ENCODE measurements at regions not wholly inside any gene's neighbourhood (a gene's known extent, or its start where the extent isn't known, plus 50 kb on each side); places are given as distances from the start of the nearest gene placed in this dataset.
"Not testable (repeated sequence)": the region's sequence is repeated elsewhere in the genome, so short reads cannot be mapped to it uniquely, and the experiment has no call there.

GRCh38 chr10:38321393-38321792 lies 227.3 kb downstream of the ZNF37A start:
- H3K4me3 ChIP-seq (replicated peaks in 1 of 3; ENCODE audit: insufficient read depth in 1 of 3, low read depth in 1 of 3, low read length in 3 of 3); H3K27me3 ChIP-seq (ENCODE audit: control insufficient read depth in 2 of 2, insufficient read depth in 2 of 2, low read length in 2 of 2); dilution Hi-C loops (cut with MboI; ENCODE audit: extremely low pct_ligation_motif_present, low sequenced_read_pairs); POLR2A ChIA-PET; H2AFZ ChIP-seq (ENCODE audit: low read depth, low read length); H3K9me3 ChIP-seq (replicated peaks; ENCODE audit: control insufficient read depth, insufficient read depth, low read length); H4K20me1 ChIP-seq (replicated peaks; ENCODE audit: control insufficient read depth, extremely low read depth, insufficient read depth, low read length); intact Hi-C loops (cut with micrococcal nuclease); H3K79me2 ChIP-seq (ENCODE audit: control insufficient read depth, insufficient read depth, low read length); H3K4me2 ChIP-seq (ENCODE audit: insufficient read depth, low read length); H3K9ac ChIP-seq (replicated peaks; ENCODE audit: extremely low read depth, insufficient read depth, low read length); H3K36me3 ChIP-seq (ENCODE audit: control insufficient read depth in 2 of 2, extremely low read depth in 1 of 2, insufficient read depth in 2 of 2, low read length in 2 of 2); DNase-seq (ENCODE audit: low read depth, low spot score); BruUV-seq (replicated peaks); FAIRE-seq; H3K4me1 ChIP-seq (ENCODE audit: control insufficient read depth, extremely low read depth, insufficient read depth, low read length); CTCF ChIA-PET; H3K9me1 ChIP-seq (replicated peaks; ENCODE audit: control insufficient read depth, extremely low read depth, insufficient read depth, low read length); H3K27ac ChIP-seq (ENCODE audit: insufficient read depth, low read depth, low read length): not testable (repeated sequence)

GRCh38 chr10:38330306-38330705 lies 236.2 kb downstream of the ZNF37A start:
- H3K9ac ChIP-seq (replicated peaks; ENCODE audit: extremely low read depth, insufficient read depth, low read length); H2AFZ ChIP-seq (ENCODE audit: low read depth, low read length); H3K79me2 ChIP-seq (ENCODE audit: control insufficient read depth, insufficient read depth, low read length); H3K27me3 ChIP-seq (ENCODE audit: control insufficient read depth in 2 of 2, insufficient read depth in 2 of 2, low read length in 2 of 2); H3K4me3 ChIP-seq (replicated peaks in 1 of 3; ENCODE audit: insufficient read depth in 1 of 3, low read depth in 1 of 3, low read length in 3 of 3); FAIRE-seq; intact Hi-C loops (cut with micrococcal nuclease); POLR2A ChIA-PET; H4K20me1 ChIP-seq (replicated peaks; ENCODE audit: control insufficient read depth, extremely low read depth, insufficient read depth, low read length); dilution Hi-C loops (cut with MboI; ENCODE audit: extremely low pct_ligation_motif_present, low sequenced_read_pairs); BruUV-seq (replicated peaks); H3K27ac ChIP-seq (ENCODE audit: insufficient read depth, low read depth, low read length); H3K9me3 ChIP-seq (replicated peaks; ENCODE audit: control insufficient read depth, insufficient read depth, low read length); H3K4me2 ChIP-seq (ENCODE audit: insufficient read depth, low read length); H3K4me1 ChIP-seq (ENCODE audit: control insufficient read depth, extremely low read depth, insufficient read depth, low read length); CTCF ChIA-PET; H3K9me1 ChIP-seq (replicated peaks; ENCODE audit: control insufficient read depth, extremely low read depth, insufficient read depth, low read length); DNase-seq (ENCODE audit: low read depth, low spot score); H3K36me3 ChIP-seq (ENCODE audit: control insufficient read depth in 2 of 2, extremely low read depth in 1 of 2, insufficient read depth in 2 of 2, low read length in 2 of 2): not testable (repeated sequence)

- H3K9ac ChIP-seq (replicated peaks; ENCODE audit: extremely low read depth, insufficient read depth, low read length); DNase-seq (ENCODE audit: low read depth, low spot score); POLR2A ChIA-PET; H3K27ac ChIP-seq (ENCODE audit: insufficient read depth, low read depth, low read length); dilution Hi-C loops (cut with MboI; ENCODE audit: extremely low pct_ligation_motif_present, low sequenced_read_pairs); H3K36me3 ChIP-seq (ENCODE audit: control insufficient read depth in 2 of 2, extremely low read depth in 1 of 2, insufficient read depth in 2 of 2, low read length in 2 of 2); FAIRE-seq; H4K20me1 ChIP-seq (replicated peaks; ENCODE audit: control insufficient read depth, extremely low read depth, insufficient read depth, low read length); H3K27me3 ChIP-seq (ENCODE audit: control insufficient read depth in 2 of 2, insufficient read depth in 2 of 2, low read length in 2 of 2); H3K79me2 ChIP-seq (ENCODE audit: control insufficient read depth, insufficient read depth, low read length); intact Hi-C loops (cut with micrococcal nuclease); H3K4me2 ChIP-seq (ENCODE audit: insufficient read depth, low read length); H3K4me1 ChIP-seq (ENCODE audit: control insufficient read depth, extremely low read depth, insufficient read depth, low read length); H3K9me1 ChIP-seq (replicated peaks; ENCODE audit: control insufficient read depth, extremely low read depth, insufficient read depth, low read length); CTCF ChIA-PET; H3K4me3 ChIP-seq (replicated peaks in 1 of 3; ENCODE audit: insufficient read depth in 1 of 3, low read depth in 1 of 3, low read length in 3 of 3); H3K9me3 ChIP-seq (replicated peaks; ENCODE audit: control insufficient read depth, insufficient read depth, low read length); BruUV-seq (replicated peaks); H2AFZ ChIP-seq (ENCODE audit: low read depth, low read length): not testable (repeated sequence)
Measured at GRCh38 chr10:38331106-38331505, 237.0 kb downstream of the ZNF37A start.

GRCh38 chr10:38333699-38334098 lies 239.6 kb downstream of the ZNF37A start:
- H3K4me1 ChIP-seq (ENCODE audit: control insufficient read depth, extremely low read depth, insufficient read depth, low read length); H3K4me2 ChIP-seq (ENCODE audit: insufficient read depth, low read length); H2AFZ ChIP-seq (ENCODE audit: low read depth, low read length); FAIRE-seq; BruUV-seq (replicated peaks); H3K9me3 ChIP-seq (replicated peaks; ENCODE audit: control insufficient read depth, insufficient read depth, low read length); H3K4me3 ChIP-seq (replicated peaks in 1 of 3; ENCODE audit: insufficient read depth in 1 of 3, low read depth in 1 of 3, low read length in 3 of 3); intact Hi-C loops (cut with micrococcal nuclease); dilution Hi-C loops (cut with MboI; ENCODE audit: extremely low pct_ligation_motif_present, low sequenced_read_pairs); H3K27ac ChIP-seq (ENCODE audit: insufficient read depth, low read depth, low read length); H3K9ac ChIP-seq (replicated peaks; ENCODE audit: extremely low read depth, insufficient read depth, low read length); H3K9me1 ChIP-seq (replicated peaks; ENCODE audit: control insufficient read depth, extremely low read depth, insufficient read depth, low read length); DNase-seq (ENCODE audit: low read depth, low spot score); CTCF ChIA-PET; H3K27me3 ChIP-seq (ENCODE audit: control insufficient read depth in 2 of 2, insufficient read depth in 2 of 2, low read length in 2 of 2); H4K20me1 ChIP-seq (replicated peaks; ENCODE audit: control insufficient read depth, extremely low read depth, insufficient read depth, low read length); H3K79me2 ChIP-seq (ENCODE audit: control insufficient read depth, insufficient read depth, low read length); POLR2A ChIA-PET; H3K36me3 ChIP-seq (ENCODE audit: control insufficient read depth in 2 of 2, extremely low read depth in 1 of 2, insufficient read depth in 2 of 2, low read length in 2 of 2): not testable (repeated sequence)

Measured in endothelial cell of umbilical vein (primary cell).